ENCODE measurements at regions not wholly inside any gene's neighbourhood (a gene's known extent, or its start where the extent isn't known, plus 50 kb on each side); places are given as distances from the start of the nearest gene placed in this dataset.

DNA sequence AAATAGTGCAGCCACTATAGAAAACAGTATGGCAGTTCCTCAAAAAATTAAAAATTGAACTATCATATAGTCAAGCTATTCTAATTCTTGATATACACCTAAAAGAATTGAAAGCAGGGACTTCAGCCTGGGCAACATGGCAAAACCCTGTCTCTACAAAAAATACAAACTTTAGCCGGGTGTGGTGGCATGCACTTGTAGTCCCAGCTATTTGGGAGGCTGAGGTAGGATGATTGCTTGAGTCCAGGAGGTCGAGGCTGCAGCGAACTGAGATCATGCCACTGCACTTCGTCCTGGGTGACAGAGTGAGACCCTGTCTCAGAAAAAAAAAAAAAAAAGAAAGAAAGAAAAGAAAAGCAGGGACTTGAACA, 64.0 kb upstream of the FOXN2 start:
- TF ChIP-seq, protein P1, sequence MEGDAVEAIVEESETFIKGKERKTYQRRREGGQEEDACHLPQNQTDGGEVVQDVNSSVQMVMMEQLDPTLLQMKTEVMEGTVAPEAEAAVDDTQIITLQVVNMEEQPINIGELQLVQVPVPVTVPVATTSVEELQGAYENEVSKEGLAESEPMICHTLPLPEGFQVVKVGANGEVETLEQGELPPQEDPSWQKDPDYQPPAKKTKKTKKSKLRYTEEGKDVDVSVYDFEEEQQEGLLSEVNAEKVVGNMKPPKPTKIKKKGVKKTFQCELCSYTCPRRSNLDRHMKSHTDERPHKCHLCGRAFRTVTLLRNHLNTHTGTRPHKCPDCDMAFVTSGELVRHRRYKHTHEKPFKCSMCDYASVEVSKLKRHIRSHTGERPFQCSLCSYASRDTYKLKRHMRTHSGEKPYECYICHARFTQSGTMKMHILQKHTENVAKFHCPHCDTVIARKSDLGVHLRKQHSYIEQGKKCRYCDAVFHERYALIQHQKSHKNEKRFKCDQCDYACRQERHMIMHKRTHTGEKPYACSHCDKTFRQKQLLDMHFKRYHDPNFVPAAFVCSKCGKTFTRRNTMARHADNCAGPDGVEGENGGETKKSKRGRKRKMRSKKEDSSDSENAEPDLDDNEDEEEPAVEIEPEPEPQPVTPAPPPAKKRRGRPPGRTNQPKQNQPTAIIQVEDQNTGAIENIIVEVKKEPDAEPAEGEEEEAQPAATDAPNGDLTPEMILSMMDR (IDR thresholded peaks at IDR 0.05), result no peak
- TF ChIP-seq POLR2A (IDR thresholded peaks at IDR 0.05), result no peak

Measured in sigmoid colon (tissue), 3 donors.